Astrocyte of the hippocampus (primary cell): ENCODE measurements at regions not wholly inside any gene's neighbourhood (a gene's known extent, or its start where the extent isn't known, plus 50 kb on each side); places are given as distances from the start of the nearest gene placed in this dataset.

Source experiments
- DNase-seq: peaks from one replicate; pipeline ENCODE4 v3.0.0; 2011; ENCODE audit warnings: low read depth, low spot score

- no peak for DNase-seq
Observed at GRCh38 chr2:151157000-151157735, 104.5 kb downstream of the RBM43 start.

GRCh38 chr2:151156431-151156830 lies 105.2 kb downstream of the RBM43 start:
- DNase-seq, result no peak

GRCh38 chr2:151153601-151154000 lies 108.1 kb downstream of the RBM43 start:
- DNase-seq, result no peak

- DNase-seq, result peak; percentile 71
Observed at GRCh38 chr2:151150331-151151320, 111.0 kb downstream of the RBM43 start.

GRCh38 chr2:151138507-151138906 lies 123.2 kb downstream of the RBM43 start:
- no peak for DNase-seq

GRCh38 chr2:151137526-151137925 lies 124.1 kb downstream of the RBM43 start:
- no peak for DNase-seq

GRCh38 chr2:151120011-151120410 lies 141.7 kb downstream of the RBM43 start:
- no peak for DNase-seq

GRCh38 chr2:151119374-151119773 lies 142.3 kb downstream of the RBM43 start:
- no peak for DNase-seq

GRCh38 chr2:151118269-151118668 lies 143.4 kb downstream of the RBM43 start:
- DNase-seq, result no peak

GRCh38 chr2:151114874-151115273 lies 146.8 kb downstream of the RBM43 start:
- DNase-seq, result no peak

- DNase-seq, result no peak
Observed at GRCh38 chr2:151113318-151113717, 148.3 kb downstream of the RBM43 start.

GRCh38 chr2:151111599-151112278 lies 149.9 kb downstream of the RBM43 start:
- DNase-seq, result peak; percentile 52

- no peak for DNase-seq
Observed at GRCh38 chr2:151106805-151107506, 154.7 kb downstream of the RBM43 start.

GRCh38 chr2:151103551-151103950 lies 158.1 kb downstream of the RBM43 start:
- DNase-seq, result no peak

- no peak for DNase-seq
Observed at GRCh38 chr2:151102226-151102625, 159.4 kb downstream of the RBM43 start.

- no peak for DNase-seq
Observed at GRCh38 chr2:151098841-151099240, 162.8 kb downstream of the RBM43 start.

GRCh38 chr2:151097895-151098294 lies 163.8 kb downstream of the RBM43 start:
- DNase-seq, result peak; percentile 1

- DNase-seq, result no peak
Observed at GRCh38 chr2:151097128-151097527, 164.5 kb downstream of the RBM43 start.

- no peak for DNase-seq
Observed at GRCh38 chr2:151096235-151096634, 165.4 kb downstream of the RBM43 start.

GRCh38 chr2:151095463-151095862 lies 166.2 kb downstream of the RBM43 start:
- no peak for DNase-seq

GRCh38 chr2:151091583-151091982 lies 170.1 kb downstream of the RBM43 start:
- DNase-seq, result no peak
